ENCODE measurements at regions not wholly inside any gene's neighbourhood (a gene's known extent, or its start where the extent isn't known, plus 50 kb on each side); places are given as distances from the start of the nearest gene placed in this dataset.

- no peak for DNase-seq
These were observed 221.7 kb downstream of the ZNF608 start for GRCh38 chr5:124524552-124525232.

GRCh38 chr5:124523897-124524296 is 222.5 kb downstream of the ZNF608 start:
- no peak for DNase-seq

More at GRCh38 chr5:124524552-124525232, 221.7 kb downstream of the ZNF608 start:
- Mint-ChIP-seq H3K4me3 (no peak overlapping the region), H3K9me3 (peaks cover 7% of the 10 kb centered on the region), H3K4me1 (peaks cover 11% of the 10 kb centered on the region), H3K27ac (no peak overlapping the region), H3K27me3 (peaks cover 7% of the 10 kb centered on the region), H3K36me3 (ENCODE audit: low read depth) (no peaks in the 10 kb centered on the region)
- no peak for ATAC-seq

GRCh38 chr5:124522992-124523391 is 223.4 kb downstream of the ZNF608 start:
- ATAC-seq (no peak), DNase-seq (no peak)
- H3K4me3 Mint-ChIP-seq = no peak overlapping the region
- H3K36me3 Mint-ChIP-seq (ENCODE audit: low read depth) = no peaks in the 10 kb centered on the region
- H3K27me3 Mint-ChIP-seq = peaks cover 7% of the 10 kb centered on the region
- no peak overlapping the region for H3K27ac Mint-ChIP-seq
- peaks cover 4% of the 10 kb centered on the region for H3K9me3 Mint-ChIP-seq
- peaks cover 8% of the 10 kb centered on the region for H3K4me1 Mint-ChIP-seq

More at GRCh38 chr5:124523897-124524296, 222.5 kb downstream of the ZNF608 start:
- Mint-ChIP-seq H3K27me3 (peaks cover 7% of the 10 kb centered on the region), H3K36me3 (ENCODE audit: low read depth) (no peaks in the 10 kb centered on the region), H3K4me1 (peaks cover 13% of the 10 kb centered on the region), H3K9me3 (peaks cover 7% of the 10 kb centered on the region), H3K27ac (no peak overlapping the region), H3K4me3 (no peak overlapping the region)
- ATAC-seq = no peak

- peaks cover 7% of the 10 kb centered on the region for H3K27me3 Mint-ChIP-seq
- peaks cover 7% of the 10 kb centered on the region for H3K4me1 Mint-ChIP-seq
- H3K27ac Mint-ChIP-seq = no peak overlapping the region
- DNase-seq = no peak
- no peak overlapping the region for H3K4me3 Mint-ChIP-seq
- no peak for ATAC-seq
- peaks cover 4% of the 10 kb centered on the region for H3K9me3 Mint-ChIP-seq
- no peaks in the 10 kb centered on the region for H3K36me3 Mint-ChIP-seq (ENCODE audit: low read depth)
These were observed 224.8 kb downstream of the ZNF608 start for GRCh38 chr5:124521461-124522230.

- DNase-seq = no peak
- ATAC-seq = no peak
- Mint-ChIP-seq H3K27ac (no peak overlapping the region), H3K4me3 (no peak overlapping the region), H3K27me3 (peaks cover 7% of the 10 kb centered on the region), H3K4me1 (peaks cover 7% of the 10 kb centered on the region), H3K36me3 (ENCODE audit: low read depth) (no peaks in the 10 kb centered on the region), H3K9me3 (no peaks in the 10 kb centered on the region)
These were observed 227.0 kb downstream of the ZNF608 start for GRCh38 chr5:124519396-124519795.

GRCh38 chr5:124516567-124516966 is 229.9 kb downstream of the ZNF608 start:
- H3K4me3 Mint-ChIP-seq = no peak overlapping the region
- ATAC-seq = no peak
- peaks cover 7% of the 10 kb centered on the region for H3K4me1 Mint-ChIP-seq
- DNase-seq = no peak
- no peaks in the 10 kb centered on the region for H3K36me3 Mint-ChIP-seq (ENCODE audit: low read depth)
- H3K27ac Mint-ChIP-seq = no peak overlapping the region
- no peaks in the 10 kb centered on the region for H3K9me3 Mint-ChIP-seq
- no peaks in the 10 kb centered on the region for H3K27me3 Mint-ChIP-seq

- Mint-ChIP-seq H3K4me1 (peaks cover 7% of the 10 kb centered on the region), H3K27ac (no peak overlapping the region), H3K27me3 (no peaks in the 10 kb centered on the region), H3K4me3 (no peak overlapping the region), H3K36me3 (ENCODE audit: low read depth) (no peaks in the 10 kb centered on the region), H3K9me3 (no peaks in the 10 kb centered on the region)
- ATAC-seq = no peak
- no peak for DNase-seq
These were observed 230.8 kb downstream of the ZNF608 start for GRCh38 chr5:124515497-124516245.

- H3K4me1 Mint-ChIP-seq = peaks cover 7% of the 10 kb centered on the region
- DNase-seq (no peak), ATAC-seq (no peak)
- no peak overlapping the region for H3K4me3 Mint-ChIP-seq
- no peaks in the 10 kb centered on the region for H3K27me3 Mint-ChIP-seq
- no peaks in the 10 kb centered on the region for H3K9me3 Mint-ChIP-seq
- H3K27ac Mint-ChIP-seq = no peak overlapping the region
- no peaks in the 10 kb centered on the region for H3K36me3 Mint-ChIP-seq (ENCODE audit: low read depth)
These were observed 231.5 kb downstream of the ZNF608 start for GRCh38 chr5:124514956-124515355.

- no peaks in the 10 kb centered on the region for H3K36me3 Mint-ChIP-seq (ENCODE audit: low read depth)
- DNase-seq (no peak), ATAC-seq (no peak)
- no peak overlapping the region for H3K27ac Mint-ChIP-seq
- no peaks in the 10 kb centered on the region for H3K4me1 Mint-ChIP-seq
- H3K27me3 Mint-ChIP-seq = no peaks in the 10 kb centered on the region
- no peak overlapping the region for H3K4me3 Mint-ChIP-seq
- no peaks in the 10 kb centered on the region for H3K9me3 Mint-ChIP-seq
These were observed 233.3 kb downstream of the ZNF608 start for GRCh38 chr5:124512952-124513632.

- Mint-ChIP-seq H3K9me3 (no peaks in the 10 kb centered on the region), H3K4me3 (no peak overlapping the region), H3K36me3 (ENCODE audit: low read depth) (no peaks in the 10 kb centered on the region), H3K27me3 (no peaks in the 10 kb centered on the region), H3K27ac (no peak overlapping the region), H3K4me1 (no peaks in the 10 kb centered on the region)
- ATAC-seq (no peak), DNase-seq (no peak)
These were observed 234.2 kb downstream of the ZNF608 start for GRCh38 chr5:124512236-124512635.

GRCh38 chr5:124511791-124512190 is 234.6 kb downstream of the ZNF608 start:
- H3K9me3 Mint-ChIP-seq = no peaks in the 10 kb centered on the region
- no peak overlapping the region for H3K27ac Mint-ChIP-seq

GRCh38 chr5:124507688-124508087 is 238.8 kb downstream of the ZNF608 start:
- ATAC-seq = no peak
- Mint-ChIP-seq H3K4me3 (no peak overlapping the region), H3K4me1 (no peaks in the 10 kb centered on the region), H3K36me3 (ENCODE audit: low read depth) (no peaks in the 10 kb centered on the region), H3K27ac (no peak overlapping the region), H3K27me3 (no peaks in the 10 kb centered on the region), H3K9me3 (no peaks in the 10 kb centered on the region)
- no peak for DNase-seq

More at GRCh38 chr5:124511791-124512190, 234.6 kb downstream of the ZNF608 start:
- Mint-ChIP-seq H3K4me1 (no peaks in the 10 kb centered on the region), H3K4me3 (no peak overlapping the region), H3K36me3 (ENCODE audit: low read depth) (no peaks in the 10 kb centered on the region), H3K27me3 (no peaks in the 10 kb centered on the region)
- no peak for DNase-seq
- ATAC-seq = no peak

GRCh38 chr5:124504081-124504916 is 242.1 kb downstream of the ZNF608 start:
- Mint-ChIP-seq H3K27me3 (no peaks in the 10 kb centered on the region), H3K27ac (no peak overlapping the region), H3K4me1 (no peaks in the 10 kb centered on the region), H3K9me3 (no peaks in the 10 kb centered on the region), H3K36me3 (ENCODE audit: low read depth) (no peaks in the 10 kb centered on the region), H3K4me3 (no peak overlapping the region)
- no peak for DNase-seq
- ATAC-seq = no peak

- Mint-ChIP-seq H3K27me3 (no peaks in the 10 kb centered on the region), H3K36me3 (ENCODE audit: low read depth) (no peaks in the 10 kb centered on the region), H3K27ac (no peak overlapping the region), H3K9me3 (no peaks in the 10 kb centered on the region), H3K4me3 (no peak overlapping the region), H3K4me1 (no peaks in the 10 kb centered on the region)
- ATAC-seq (no peak), DNase-seq (no peak)
These were observed 243.9 kb downstream of the ZNF608 start for GRCh38 chr5:124502551-124502950.
